DMS 273 (cell line): ENCODE measurements at regions not wholly inside any gene's neighbourhood (a gene's known extent, or its start where the extent isn't known, plus 50 kb on each side); places are given as distances from the start of the nearest gene placed in this dataset.

ENCODE experiments used
- DNase-seq: peaks from one replicate; lab custom pipeline; 2025; ENCODE audit not compliant: unreplicated experiment; lab: John Stamatoyannopoulos, UW

DNA sequence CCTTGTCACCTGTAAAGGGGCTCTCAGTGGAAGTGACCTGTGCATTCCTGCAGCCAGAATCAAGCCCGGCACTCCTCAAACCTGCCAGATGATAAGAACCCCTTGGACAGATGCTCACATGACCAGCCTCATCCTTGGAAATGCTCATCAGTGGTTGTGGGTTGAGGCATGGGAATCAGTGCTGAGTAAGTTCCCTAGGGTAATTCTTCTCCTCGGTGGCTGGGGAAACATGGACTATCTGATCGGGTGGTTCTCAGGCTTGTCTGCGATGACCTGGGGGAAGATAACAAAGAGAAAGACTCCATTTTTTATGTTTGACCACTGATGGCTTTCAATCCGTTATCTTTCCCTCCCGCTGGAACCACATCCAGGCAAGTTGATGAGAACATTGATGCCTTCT lies 84.0 kb downstream of the SPP2 start:
- no peak for DNase-seq

DNA sequence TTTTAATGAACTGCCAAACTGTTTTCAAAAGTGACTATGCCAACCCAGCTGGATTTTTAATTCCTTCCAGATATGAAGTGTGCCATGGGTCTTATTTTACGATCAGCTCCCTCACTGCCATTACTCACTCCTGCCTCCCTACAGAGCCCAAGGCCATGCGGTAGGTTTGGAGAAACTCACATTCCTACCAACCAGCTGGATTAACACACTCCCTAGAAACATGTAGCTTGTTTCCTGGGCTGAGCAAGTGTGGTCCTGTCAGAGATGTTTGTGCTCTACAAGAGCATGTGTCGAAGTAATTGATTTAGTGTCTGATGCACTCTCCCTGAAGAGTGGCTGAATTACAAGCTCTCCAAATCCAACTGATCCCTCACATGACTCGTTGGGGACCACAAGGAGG lies 82.5 kb downstream of the SPP2 start:
- no peak for DNase-seq

DNA sequence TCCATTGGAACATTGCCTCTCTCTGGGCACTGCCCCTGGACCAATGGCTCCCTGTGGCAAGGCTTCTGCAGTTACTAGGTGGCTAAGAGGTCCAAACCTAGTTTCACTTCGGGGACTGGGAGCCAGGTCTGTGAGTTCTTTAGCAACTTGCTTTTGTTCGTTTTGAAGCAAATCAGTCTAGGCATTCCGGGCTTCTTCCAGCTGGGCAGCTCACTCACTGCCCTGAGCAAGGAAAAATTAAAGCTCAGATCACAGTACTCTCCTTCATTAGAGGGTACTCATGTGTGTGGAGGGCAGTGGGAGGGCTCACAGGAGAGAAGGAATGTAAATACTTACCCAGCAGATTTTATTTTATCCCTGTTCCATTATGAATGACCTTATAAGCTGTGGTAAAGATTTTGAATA lies 80.3 kb downstream of the SPP2 start:
- no peak for DNase-seq

DNA sequence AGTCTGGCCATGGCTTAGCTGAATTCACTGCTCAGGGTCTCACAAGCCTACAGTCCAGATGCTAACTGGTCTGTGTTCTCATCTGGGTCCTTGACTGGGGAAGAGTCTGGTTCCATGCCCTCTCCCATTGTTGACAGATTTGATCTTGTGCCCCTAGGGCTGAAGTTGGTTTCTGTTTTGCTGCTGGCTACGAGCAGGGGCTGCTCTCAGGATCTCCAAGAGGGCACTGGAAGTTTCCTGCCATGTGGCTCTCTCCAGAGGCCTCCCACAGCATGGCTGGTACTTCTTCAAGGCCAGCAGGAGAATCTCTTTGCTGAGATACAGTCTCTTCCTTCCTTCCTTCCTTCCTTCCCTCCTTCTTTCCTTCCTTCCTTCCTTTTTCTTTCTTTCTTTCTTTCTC lies 78.1 kb downstream of the SPP2 start:
- DNase-seq = no peak
